Esophagus muscularis mucosa (tissue), 4 donors: ENCODE measurements at regions not wholly inside any gene's neighbourhood (a gene's known extent, or its start where the extent isn't known, plus 50 kb on each side); places are given as distances from the start of the nearest gene placed in this dataset.

Experiments
- DNase-seq: peaks from one replicate; pipeline ENCODE4 v3.0.0-alpha.2; 2017; ENCODE audit errors: extremely low spot score
- H3K27ac ChIP-seq, 4 donors: fragments of 200-600 bp; sonication (generic); replicated peaks in 1 of 4; 1 replicate in 3 of 4; 2 replicates in 1 of 4; pipeline ENCODE4 v1.5.1; 2016 to 2019; ENCODE audit warnings: mild to moderate bottlenecking in 1 of 4
- H3K27me3 ChIP-seq, 4 donors: fragments of 200-600 bp; sonication (generic); one replicate each; pipeline versions ENCODE4 v1.5.1 to v1.6.0; 2016 to 2019
- H3K36me3 ChIP-seq, 4 donors: fragments of 200-600 bp; sonication (generic); one replicate each; pipeline ENCODE4 v1.5.1; 2016 to 2019
- H3K4me1 ChIP-seq, 4 donors: fragments of 200-600 bp; sonication (generic); one replicate each; pipeline ENCODE4 v1.5.1; 2016 to 2019
- H3K4me3 ChIP-seq, 4 donors: fragments of 200-600 bp; sonication (generic); 1 replicate in 2 of 4; 2 replicates in 2 of 4; pipeline ENCODE4 v1.5.1; 2016 to 2019; ENCODE audit warnings: mild to moderate bottlenecking in 4 of 4, moderate library complexity in 1 of 4
- H3K9me3 ChIP-seq, 4 donors: fragments of 200-600 bp; sonication (generic); 1 replicate in 3 of 4; 2 replicates in 1 of 4; pipeline ENCODE4 v1.5.1; 2016 to 2019
- EP300 ChIP-seq: sonication (generic); formaldehyde crosslinking; IDR thresholded peaks from one replicate; pipeline ENCODE4 v1.6.1; 2017; ENCODE audit warnings: antibody characterized with exemption
- POLR2A ChIP-seq: fragments of 450-650 bp; IDR thresholded peaks from one replicate; pipeline ENCODE4 v1.6.1; 2017; ENCODE audit warnings: antibody characterized with exemption, moderate library complexity, mild to moderate bottlenecking, low read depth
- POLR2AphosphoS5 ChIP-seq, 2 donors: sonication (generic); formaldehyde crosslinking; IDR thresholded peaks; one replicate each; pipeline ENCODE4 v1.6.1; 2017; ENCODE audit warnings: antibody characterized with exemption in 2 of 2
- WGBS: methylation state at CpG from one replicate; pipeline ENCODE4 v1.1.5; 2018; 5-methylcytosine and 5-hydroxymethylcytosine counted together
- intact Hi-C: fragments of 100-400 bp; cut with DNase I; formaldehyde crosslinking; loops from one replicate; pipeline ENCODE4 v1.15.1; 2023
- TF ChIP-seq, protein P1 (sequence below), 3 experiments: fragments of 200-600 bp in 2 of 3; fragments of 450-650 bp in 1 of 3; sonication (generic) in 2 of 3; IDR thresholded peaks; one replicate each; pipeline ENCODE4 v1.5.1; 2017 to 2019; ENCODE audit warnings: antibody characterized with exemption in 3 of 3, mild to moderate bottlenecking in 2 of 3, moderate library complexity in 1 of 3

DNA sequence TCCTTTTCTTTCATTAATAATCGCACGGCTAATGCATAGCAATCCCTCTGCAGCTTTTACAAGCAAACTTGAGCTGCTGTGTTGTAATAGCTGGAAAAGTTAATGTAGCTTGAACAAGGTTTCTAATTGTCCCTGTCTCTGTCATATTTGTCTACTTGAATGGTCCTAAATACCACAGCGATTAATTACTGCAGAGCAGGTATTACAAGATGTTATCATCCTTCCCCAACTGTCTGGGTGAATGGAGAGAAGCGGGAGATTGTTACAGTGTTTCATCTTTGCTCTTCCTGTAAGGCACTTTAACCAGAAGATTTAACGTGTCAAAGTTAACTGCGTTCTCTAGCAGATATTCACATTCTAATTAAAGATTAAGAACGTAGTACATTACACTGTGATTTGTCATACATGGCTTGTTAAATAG, 422.2 kb upstream of the POU3F3 start:
- TF ChIP-seq EP300: no peak
- TF ChIP-seq, protein P1, sequence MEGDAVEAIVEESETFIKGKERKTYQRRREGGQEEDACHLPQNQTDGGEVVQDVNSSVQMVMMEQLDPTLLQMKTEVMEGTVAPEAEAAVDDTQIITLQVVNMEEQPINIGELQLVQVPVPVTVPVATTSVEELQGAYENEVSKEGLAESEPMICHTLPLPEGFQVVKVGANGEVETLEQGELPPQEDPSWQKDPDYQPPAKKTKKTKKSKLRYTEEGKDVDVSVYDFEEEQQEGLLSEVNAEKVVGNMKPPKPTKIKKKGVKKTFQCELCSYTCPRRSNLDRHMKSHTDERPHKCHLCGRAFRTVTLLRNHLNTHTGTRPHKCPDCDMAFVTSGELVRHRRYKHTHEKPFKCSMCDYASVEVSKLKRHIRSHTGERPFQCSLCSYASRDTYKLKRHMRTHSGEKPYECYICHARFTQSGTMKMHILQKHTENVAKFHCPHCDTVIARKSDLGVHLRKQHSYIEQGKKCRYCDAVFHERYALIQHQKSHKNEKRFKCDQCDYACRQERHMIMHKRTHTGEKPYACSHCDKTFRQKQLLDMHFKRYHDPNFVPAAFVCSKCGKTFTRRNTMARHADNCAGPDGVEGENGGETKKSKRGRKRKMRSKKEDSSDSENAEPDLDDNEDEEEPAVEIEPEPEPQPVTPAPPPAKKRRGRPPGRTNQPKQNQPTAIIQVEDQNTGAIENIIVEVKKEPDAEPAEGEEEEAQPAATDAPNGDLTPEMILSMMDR (IDR thresholded peaks at IDR 0.05): no peak
- TF ChIP-seq POLR2A: no peak
- no peak for TF ChIP-seq POLR2AphosphoS5 (IDR thresholded peaks at IDR 0.05)
- no peaks in the 10 kb centered on the region for H3K36me3 ChIP-seq
- DNase-seq: no peak
- intact Hi-C loops: no loop called here
- H3K4me1 ChIP-seq: peaks cover 0 to 6% (median 0%) of the 10 kb centered on the region in 4 donors
- H3K4me3 ChIP-seq: no peak overlapping the region
- H3K27me3 ChIP-seq: peaks cover 0 to 41% (median 0%) of the 10 kb centered on the region in 4 donors
- H3K9me3 ChIP-seq: no peaks in the 10 kb centered on the region
- H3K27ac ChIP-seq: no peak overlapping the region
- 57% methylated on average over 7 of the region's 7 CpGs for WGBS

DNA sequence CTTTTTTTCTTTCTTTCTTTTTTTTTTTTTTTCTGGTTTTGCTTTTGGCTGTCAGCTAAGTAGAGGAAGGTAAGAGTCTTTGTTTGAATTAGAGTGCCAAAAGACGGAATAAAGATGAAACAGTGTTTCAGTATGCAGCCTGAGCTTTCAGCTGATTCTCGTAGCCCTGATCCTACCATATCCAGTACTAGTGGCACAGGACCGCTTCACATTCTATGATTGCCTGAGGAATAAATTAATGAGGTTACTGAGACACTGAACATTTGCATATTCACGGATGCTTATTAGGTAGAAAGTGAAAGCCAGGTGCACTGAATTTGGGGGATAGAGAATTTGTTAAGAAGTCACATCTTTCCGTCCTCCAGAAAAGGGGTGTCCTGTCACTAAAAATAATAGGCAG, 421.5 kb upstream of the POU3F3 start:
- no peak overlapping the region for H3K27ac ChIP-seq
- H3K36me3 ChIP-seq: no peaks in the 10 kb centered on the region
- H3K4me3 ChIP-seq: no peak overlapping the region
- DNase-seq: no peak
- peaks cover 0 to 6% (median 0%) of the 10 kb centered on the region in 4 donors for H3K4me1 ChIP-seq
- no peaks in the 10 kb centered on the region for H3K9me3 ChIP-seq
- H3K27me3 ChIP-seq: peaks cover 0 to 38% (median 0%) of the 10 kb centered on the region in 4 donors
- intact Hi-C loops: no loop called here
- WGBS: 69% methylated on average over 5 of the region's 5 CpGs
- no peak for TF ChIP-seq EP300
- TF ChIP-seq, protein P1 (IDR thresholded peaks at IDR 0.05): no peak
- no peak for TF ChIP-seq POLR2AphosphoS5 (IDR thresholded peaks at IDR 0.05)
- no peak for TF ChIP-seq POLR2A

DNA sequence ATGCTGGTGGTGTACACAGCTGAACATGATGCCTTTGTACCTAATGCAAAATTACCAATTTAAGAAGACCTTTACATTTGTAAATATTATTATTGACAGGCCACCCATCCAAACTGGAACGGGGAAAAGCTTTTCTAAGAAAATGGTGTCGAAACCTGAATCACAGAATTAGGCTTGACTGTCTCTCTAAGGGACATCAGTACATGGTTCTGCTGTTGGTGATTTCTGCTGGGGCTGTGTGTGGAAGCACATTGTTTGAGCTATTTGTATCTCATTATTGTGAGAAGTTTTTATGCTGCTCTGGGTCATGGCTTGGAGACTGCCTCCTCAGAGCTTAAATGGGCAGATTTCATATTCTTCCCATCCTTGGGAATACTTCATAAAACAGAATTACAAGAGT, 420.9 kb upstream of the POU3F3 start:
- 94% methylated on average over 2 of the region's 2 CpGs for WGBS
- Histone ChIP-seq H3K27me3 (peaks cover 0 to 38% (median 0%) of the 10 kb centered on the region in 4 donors), H3K9me3 (no peaks in the 10 kb centered on the region), H3K4me1 (peaks cover 0 to 6% (median 0%) of the 10 kb centered on the region in 4 donors), H3K36me3 (no peaks in the 10 kb centered on the region), H3K27ac (no peak overlapping the region), H3K4me3 (no peak overlapping the region)
- DNase-seq: no peak
- intact Hi-C loops: no loop called here
- no peak for TF ChIP-seq POLR2AphosphoS5 (IDR thresholded peaks at IDR 0.05)
- no peak for TF ChIP-seq EP300
- TF ChIP-seq, protein P1 (IDR thresholded peaks at IDR 0.05): no peak
- TF ChIP-seq POLR2A: no peak

DNA sequence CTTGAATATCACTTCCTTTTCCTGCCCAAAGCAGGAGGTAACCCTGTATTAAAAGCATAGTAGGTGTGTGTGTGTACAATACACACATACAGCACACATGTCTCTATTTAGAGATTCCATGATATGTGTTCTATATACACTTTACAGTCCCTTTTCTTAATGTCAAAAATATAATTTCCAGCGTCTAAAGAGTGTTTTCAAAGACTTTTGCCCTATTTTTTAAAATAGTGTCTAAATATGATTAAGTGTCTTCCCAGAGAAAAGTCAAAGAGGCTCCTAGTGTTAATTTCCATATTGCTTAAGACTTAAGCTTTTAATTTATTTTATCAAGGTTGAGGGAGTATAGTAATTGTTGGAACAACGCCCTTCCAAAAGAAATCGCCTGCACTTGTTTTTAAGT, 420.3 kb upstream of the POU3F3 start:
- intact Hi-C loops: no loop called here
- Histone ChIP-seq H3K27ac (no peak overlapping the region), H3K9me3 (no peaks in the 10 kb centered on the region), H3K4me3 (no peak overlapping the region), H3K4me1 (peaks cover 0 to 6% (median 0%) of the 10 kb centered on the region in 4 donors), H3K27me3 (peaks cover 0 to 38% (median 0%) of the 10 kb centered on the region in 4 donors), H3K36me3 (no peaks in the 10 kb centered on the region)
- WGBS: 84% methylated on average over 3 of the region's 3 CpGs
- TF ChIP-seq POLR2AphosphoS5 (IDR thresholded peaks at IDR 0.05): no peak
- no peak for TF ChIP-seq EP300
- TF ChIP-seq, protein P1 (IDR thresholded peaks at IDR 0.05): no peak
- no peak for TF ChIP-seq POLR2A
- DNase-seq: no peak

DNA sequence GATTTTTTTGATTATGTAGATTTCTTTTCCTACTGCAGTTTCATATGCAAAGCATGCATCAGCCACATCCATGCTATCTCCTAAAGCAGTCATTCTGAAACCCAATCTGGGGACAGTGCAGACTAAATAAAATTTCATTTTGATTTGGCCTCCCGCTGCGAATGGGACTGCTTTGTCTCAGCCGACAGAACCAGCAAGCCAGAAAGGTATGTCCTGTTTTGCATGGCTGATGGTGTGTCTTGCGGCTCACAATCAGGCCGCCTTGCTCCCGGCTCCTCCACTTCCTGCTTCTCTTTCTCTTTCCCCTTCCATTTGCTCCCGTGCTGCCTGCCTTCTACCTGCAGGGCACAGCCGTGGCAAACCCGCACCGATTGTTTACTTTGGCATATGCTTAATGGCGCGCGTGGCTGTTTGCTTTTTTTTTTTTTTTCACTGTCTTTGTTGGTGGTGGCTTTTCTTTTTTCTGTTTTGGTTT, 419.6 kb upstream of the POU3F3 start:
- Histone ChIP-seq H3K27ac (no peak overlapping the region), H3K27me3 (peaks cover 0 to 38% (median 0%) of the 10 kb centered on the region in 4 donors), H3K36me3 (no peaks in the 10 kb centered on the region), H3K4me1 (peaks cover 0 to 6% (median 0%) of the 10 kb centered on the region in 4 donors), H3K9me3 (no peaks in the 10 kb centered on the region), H3K4me3 (peak overlapping the region in 1 of 4 donors; percentile 18)
- TF ChIP-seq EP300: no peak
- no peak for TF ChIP-seq POLR2A
- TF ChIP-seq POLR2AphosphoS5 (IDR thresholded peaks at IDR 0.05): no peak
- TF ChIP-seq, protein P1 (IDR thresholded peaks at IDR 0.05): no peak
- no peak for DNase-seq
- WGBS: 6% methylated on average over 13 of the region's 13 CpGs
- intact Hi-C loops: no loop called here
